ENCODE measurements at regions not wholly inside any gene's neighbourhood (a gene's known extent, or its start where the extent isn't known, plus 50 kb on each side); places are given as distances from the start of the nearest gene placed in this dataset.

- no peak for DNase-seq (ENCODE audit: low spot score)
Observed at GRCh38 chr1:208841436-208841835, 597.3 kb upstream of the PLXNA2 start.

GRCh38 chr1:208842451-208842850, 598.3 kb upstream of the PLXNA2 start:
- no peak for DNase-seq (ENCODE audit: low spot score)

GRCh38 chr1:208844158-208844557, 600.0 kb upstream of the PLXNA2 start:
- no peak for DNase-seq (ENCODE audit: low spot score)

GRCh38 chr1:208848854-208849253, 604.7 kb upstream of the PLXNA2 start:
- DNase-seq (ENCODE audit: low spot score), result no peak

GRCh38 chr1:208850442-208850841, 606.3 kb upstream of the PLXNA2 start:
- DNase-seq (ENCODE audit: low spot score), result no peak

GRCh38 chr1:208851366-208851765, 607.2 kb upstream of the PLXNA2 start:
- no peak for DNase-seq (ENCODE audit: low spot score)

- DNase-seq (ENCODE audit: low spot score), result no peak
Observed at GRCh38 chr1:208852911-208853310, 608.7 kb upstream of the PLXNA2 start.

- no peak for DNase-seq (ENCODE audit: low spot score)
Observed at GRCh38 chr1:208855403-208855802, 611.2 kb upstream of the PLXNA2 start.

GRCh38 chr1:208857465-208857864, 613.3 kb upstream of the PLXNA2 start:
- no peak for DNase-seq (ENCODE audit: low spot score)

- DNase-seq (ENCODE audit: low spot score), result no peak
Observed at GRCh38 chr1:208858738-208859137, 614.6 kb upstream of the PLXNA2 start.

- no peak for DNase-seq (ENCODE audit: low spot score)
Observed at GRCh38 chr1:208864366-208864965, 620.3 kb upstream of the PLXNA2 start.

- DNase-seq (ENCODE audit: low spot score), result no peak
Observed at GRCh38 chr1:208866386-208866955, 622.3 kb upstream of the PLXNA2 start.

GRCh38 chr1:208868554-208868953, 624.4 kb upstream of the PLXNA2 start:
- DNase-seq (ENCODE audit: low spot score), result no peak

- DNase-seq (ENCODE audit: low spot score), result no peak
Observed at GRCh38 chr1:208874915-208875314, 630.7 kb upstream of the PLXNA2 start.

- DNase-seq (ENCODE audit: low spot score), result no peak
Observed at GRCh38 chr1:208879022-208879421, 634.8 kb upstream of the PLXNA2 start.

GRCh38 chr1:208880433-208881100, 636.4 kb upstream of the PLXNA2 start:
- no peak for DNase-seq (ENCODE audit: low spot score)

GRCh38 chr1:208885060-208885459, 640.9 kb upstream of the PLXNA2 start:
- DNase-seq (ENCODE audit: low spot score), result no peak

GRCh38 chr1:208885650-208886049, 641.5 kb upstream of the PLXNA2 start:
- no peak for DNase-seq (ENCODE audit: low spot score)

- no peak for DNase-seq (ENCODE audit: low spot score)
Observed at GRCh38 chr1:208888376-208888775, 644.2 kb upstream of the PLXNA2 start.

- DNase-seq (ENCODE audit: low spot score), result no peak
Observed at GRCh38 chr1:208892147-208892546, 648.0 kb upstream of the PLXNA2 start.

- no peak for DNase-seq (ENCODE audit: low spot score)
Observed at GRCh38 chr1:208893251-208893650, 649.1 kb upstream of the PLXNA2 start.

GRCh38 chr1:208895181-208895580, 651.0 kb upstream of the PLXNA2 start:
- no peak for DNase-seq (ENCODE audit: low spot score)

GRCh38 chr1:208895820-208896219, 651.6 kb upstream of the PLXNA2 start:
- DNase-seq (ENCODE audit: low spot score), result no peak

All from HT-29 (cell line).